GOT3 (cell line): ENCODE measurements at regions not wholly inside any gene's neighbourhood (a gene's known extent, or its start where the extent isn't known, plus 50 kb on each side); places are given as distances from the start of the nearest gene placed in this dataset.

Experiments used
- DNase-seq: peaks from one replicate; lab custom pipeline; 2025; ENCODE audit warnings: mixed read lengths; lab: John Stamatoyannopoulos, UW

DNA sequence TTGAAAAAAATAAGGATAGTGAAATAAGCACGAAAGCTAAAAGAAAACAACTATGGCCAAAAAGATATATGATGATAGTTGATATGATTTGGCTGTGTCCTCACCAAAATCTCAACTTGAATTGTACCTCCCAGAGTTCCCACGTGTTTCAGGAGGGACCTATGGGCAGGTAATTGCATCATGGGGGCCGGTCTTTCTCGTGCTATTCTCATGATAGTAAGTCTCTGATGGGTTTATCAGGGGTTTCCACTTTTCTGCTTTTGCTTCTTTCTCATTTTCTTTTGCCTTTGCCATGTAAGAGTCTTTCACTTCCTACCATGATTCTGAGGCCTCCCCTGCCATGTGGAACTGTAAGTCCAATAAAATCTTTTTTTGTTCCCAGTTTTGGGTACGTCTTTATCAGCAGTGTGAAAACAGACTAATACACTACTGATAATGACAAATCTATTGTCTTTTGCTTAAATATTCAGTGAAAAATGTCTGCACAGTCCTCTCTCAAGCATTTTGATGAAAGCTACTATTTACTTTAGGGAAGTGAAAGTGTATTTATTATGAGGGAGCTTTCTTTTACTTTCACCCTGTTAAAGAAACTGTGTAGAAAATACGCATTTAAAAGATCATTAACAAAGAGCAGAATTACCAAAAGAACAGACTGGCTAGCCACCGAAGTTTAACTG, 389.1 kb downstream of the HTR1B start:
- DNase-seq = no peak

DNA sequence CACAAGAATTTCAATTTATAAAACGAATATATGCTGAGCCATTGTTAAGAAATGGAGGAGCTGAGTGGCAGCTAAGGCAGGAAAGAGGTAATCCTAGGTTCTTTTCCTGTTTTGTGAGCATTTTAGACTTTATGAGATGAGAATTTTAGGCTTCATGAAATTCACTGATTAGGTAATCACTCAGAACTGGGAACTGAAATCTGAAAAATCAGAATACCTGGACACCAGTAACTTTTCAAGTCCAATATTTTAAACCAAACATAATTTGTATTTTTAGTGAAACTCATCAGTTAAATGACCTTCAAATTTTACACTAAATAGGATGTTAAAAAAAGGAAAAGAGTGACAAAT, 389.9 kb downstream of the HTR1B start:
- DNase-seq = no peak

DNA sequence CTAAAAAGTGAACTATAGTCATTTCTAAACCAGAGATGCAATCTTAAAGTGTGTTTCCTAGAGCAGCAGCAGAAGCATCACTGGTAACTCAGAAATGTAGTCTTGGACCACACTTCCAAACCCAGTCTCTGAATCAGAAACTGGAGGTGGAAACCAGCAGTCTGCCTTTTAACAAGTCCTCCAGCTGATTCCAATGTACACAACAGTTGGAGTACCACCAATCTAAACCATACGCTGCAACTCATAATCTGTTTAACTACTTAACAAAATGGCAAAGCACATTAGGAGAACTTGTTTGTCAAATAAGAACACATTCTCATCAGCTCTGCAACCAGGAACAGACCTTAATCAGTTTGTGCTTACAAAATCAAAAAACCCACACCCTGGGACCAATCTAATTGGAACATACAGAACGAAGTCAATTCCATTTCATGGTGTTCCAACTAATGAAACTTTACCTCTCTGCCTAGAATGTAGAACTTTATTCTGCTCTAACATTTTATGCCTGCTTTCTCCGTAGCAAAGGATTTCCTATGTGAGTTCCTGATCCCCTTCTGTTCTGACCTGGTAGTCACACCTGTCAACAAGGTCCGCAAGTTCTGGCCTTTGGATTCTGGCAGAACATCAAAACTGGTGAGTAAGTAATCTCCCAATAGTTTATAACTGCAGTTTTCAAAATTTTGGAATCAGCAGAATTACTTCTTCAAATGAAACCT, 390.4 kb downstream of the HTR1B start:
- no peak for DNase-seq

DNA sequence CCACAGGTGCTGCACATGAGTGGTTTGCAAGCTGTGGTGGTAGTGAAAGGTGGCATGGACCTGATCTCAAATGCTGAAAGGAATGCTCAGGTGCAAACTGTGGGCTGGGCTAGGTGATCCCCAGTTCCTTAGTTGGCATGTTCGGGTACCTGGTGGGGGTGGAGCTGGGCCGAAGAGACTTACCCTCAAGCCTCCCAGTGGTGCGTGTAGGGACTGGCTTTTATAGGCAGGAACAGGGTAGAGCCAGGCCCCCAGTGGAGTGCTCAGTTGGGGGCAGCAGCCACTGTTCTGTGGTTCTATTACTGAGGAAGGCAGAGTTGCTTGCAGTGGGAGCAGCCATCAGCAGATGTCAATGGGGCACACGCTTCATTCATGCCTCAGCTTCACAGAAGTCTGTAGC, 399.8 kb downstream of the HTR1B start:
- no peak for DNase-seq

DNA sequence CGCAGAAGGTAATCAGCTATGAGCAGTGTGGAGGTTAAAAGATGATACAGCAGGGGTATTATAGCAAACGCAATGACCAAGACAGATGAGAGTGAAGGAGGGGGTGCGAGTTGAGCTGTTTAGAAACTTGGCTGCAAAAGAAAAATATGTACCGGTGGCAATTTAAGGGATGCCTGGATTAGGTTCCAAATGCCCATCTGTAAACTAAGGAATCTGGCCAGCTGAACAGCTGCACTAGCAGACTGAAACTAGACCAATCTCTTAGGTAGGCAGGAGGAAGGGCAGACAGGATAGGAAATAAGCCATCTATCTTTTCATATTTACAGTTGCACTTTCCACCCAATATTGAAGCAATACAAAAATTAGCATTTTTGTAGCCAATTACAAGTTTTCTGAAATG, 407.6 kb downstream of the HTR1B start:
- DNase-seq = no peak

DNA sequence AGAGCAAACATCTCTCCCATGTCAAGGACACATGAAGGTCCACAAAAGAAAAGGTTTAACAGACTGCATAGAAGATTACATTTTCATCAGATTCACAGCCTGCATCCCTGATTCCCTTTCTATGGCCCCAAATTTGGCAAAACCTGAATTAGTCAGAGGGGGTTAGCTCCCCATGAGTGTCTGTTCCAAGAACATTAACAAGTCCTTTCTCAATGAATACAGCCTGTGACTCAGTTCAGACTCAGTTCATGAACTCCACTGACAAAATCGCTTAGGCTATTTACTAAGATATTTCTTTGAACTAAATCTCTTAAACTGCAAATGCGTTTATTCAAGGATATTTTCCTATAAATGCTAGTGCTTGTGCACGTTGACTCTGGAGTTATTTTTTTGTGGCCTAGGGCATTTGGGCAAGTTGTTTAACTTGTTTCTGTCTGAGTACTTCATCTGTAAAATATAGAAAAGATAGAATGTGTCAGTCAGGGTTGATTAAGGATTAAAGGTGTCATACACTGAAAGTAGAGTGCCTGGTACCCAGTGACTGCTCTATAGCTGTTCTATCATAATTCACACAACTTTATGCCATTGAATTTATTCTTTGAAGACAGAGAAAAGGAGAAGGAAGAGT, 422.6 kb downstream of the HTR1B start:
- DNase-seq = no peak

DNA sequence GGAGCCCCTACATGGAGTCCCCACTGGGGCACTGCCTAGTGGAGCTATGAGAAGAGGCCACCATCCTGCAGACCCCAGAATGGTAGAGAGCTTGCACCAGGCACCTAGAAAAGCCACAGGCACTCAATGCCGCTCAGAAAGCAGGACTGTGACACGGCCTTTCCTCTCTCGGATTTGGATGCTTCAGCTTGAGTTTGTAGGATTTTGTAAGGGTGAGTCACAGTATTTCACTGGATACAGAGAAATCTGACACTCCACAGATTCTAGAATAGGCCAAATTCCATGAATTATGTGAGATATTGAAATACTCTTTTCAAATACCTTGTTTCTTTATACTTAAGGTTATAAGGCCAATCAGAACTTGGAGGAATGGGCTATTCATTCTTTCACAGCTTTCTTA, 424.5 kb downstream of the HTR1B start:
- DNase-seq = no peak

DNA sequence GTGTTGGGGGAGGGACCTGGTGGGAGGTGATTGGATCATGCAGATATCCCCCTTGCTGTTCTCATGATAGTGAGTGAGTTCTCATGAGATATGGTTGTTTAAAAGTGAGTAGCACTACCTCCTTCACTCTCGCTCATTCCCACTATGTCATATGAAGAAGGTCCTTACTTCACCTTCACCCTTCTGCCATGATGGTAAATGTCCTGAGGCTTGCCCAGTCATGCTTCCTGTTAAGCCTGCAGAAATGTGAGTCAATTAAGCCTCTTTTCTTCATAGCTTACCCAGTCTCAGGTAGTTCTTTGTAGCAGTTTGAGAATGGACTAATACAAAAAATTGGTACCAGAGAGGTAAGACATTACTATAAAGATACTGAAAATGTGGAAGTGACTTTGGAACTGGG, 425.9 kb downstream of the HTR1B start:
- DNase-seq = no peak

DNA sequence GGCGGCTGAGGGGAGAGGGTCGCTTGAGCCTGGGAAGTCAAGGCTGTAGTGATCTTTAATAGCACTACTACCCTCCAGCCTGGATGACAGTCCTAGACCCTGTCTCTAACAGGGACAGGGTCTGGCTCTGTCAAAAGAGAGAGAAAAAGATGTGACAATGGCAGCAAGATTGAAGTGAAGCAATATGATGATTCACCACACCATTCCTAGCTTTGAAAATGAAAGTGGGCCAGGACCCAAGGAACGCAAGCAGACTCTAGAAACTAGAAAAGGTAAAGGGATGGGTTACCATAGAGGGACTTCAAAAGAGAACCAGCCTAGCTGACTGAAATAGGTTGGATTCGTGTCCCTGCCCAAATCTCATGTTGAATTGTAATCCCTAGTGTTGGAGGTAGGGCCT, 426.9 kb downstream of the HTR1B start:
- DNase-seq = no peak

DNA sequence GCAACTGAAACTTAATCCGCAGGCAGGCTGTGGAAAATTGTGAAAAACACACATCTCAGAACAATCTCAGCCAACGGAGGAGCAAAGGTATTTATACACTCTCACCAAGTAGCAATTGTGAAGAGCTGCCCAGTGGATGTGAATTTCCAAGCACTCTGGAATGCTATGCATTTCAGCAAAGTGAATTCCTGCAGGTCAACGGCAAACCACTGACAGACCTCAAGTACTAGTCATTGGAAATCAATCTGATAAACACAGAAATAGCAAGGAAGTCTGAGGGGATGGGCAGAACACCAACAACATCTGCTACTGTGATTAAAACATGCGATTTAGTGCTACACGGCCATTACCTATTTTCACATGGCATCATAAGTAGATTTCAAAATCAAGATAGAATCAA, 429.1 kb downstream of the HTR1B start:
- DNase-seq = no peak

DNA sequence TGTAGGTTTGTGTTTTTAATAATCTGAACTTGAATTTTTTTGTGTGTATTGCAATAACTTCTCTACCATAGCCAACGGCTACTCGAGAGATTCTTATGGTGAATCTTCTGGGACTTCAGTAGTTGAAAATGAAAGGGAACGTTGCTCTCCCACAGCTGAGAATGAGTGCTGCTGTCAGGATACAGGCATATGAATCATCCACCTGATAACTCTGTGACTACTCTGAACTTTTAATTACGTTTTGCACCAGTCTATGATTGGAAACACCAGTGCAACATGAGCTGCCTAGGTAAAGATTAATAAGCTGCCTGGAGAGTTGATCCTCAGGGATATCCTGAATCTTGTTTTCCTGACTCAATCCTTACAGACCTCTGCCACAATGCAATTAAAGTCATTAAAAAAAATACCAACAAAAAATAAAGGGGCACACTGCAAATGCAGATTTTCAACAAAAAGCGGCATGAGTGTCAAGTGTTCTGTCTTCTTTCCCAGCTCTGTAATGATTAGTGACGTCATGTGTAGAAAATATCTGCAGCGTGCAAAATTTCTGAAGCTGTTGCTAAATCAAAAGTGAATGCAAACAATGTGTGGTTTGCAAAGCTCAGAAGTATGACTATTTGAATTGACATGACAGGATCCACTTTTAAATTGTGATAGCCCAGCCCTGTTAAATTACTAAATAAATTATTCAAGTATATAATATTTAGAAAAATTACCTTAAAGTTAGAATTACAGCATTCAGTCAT, 432.2 kb downstream of the HTR1B start:
- no peak for DNase-seq

DNA sequence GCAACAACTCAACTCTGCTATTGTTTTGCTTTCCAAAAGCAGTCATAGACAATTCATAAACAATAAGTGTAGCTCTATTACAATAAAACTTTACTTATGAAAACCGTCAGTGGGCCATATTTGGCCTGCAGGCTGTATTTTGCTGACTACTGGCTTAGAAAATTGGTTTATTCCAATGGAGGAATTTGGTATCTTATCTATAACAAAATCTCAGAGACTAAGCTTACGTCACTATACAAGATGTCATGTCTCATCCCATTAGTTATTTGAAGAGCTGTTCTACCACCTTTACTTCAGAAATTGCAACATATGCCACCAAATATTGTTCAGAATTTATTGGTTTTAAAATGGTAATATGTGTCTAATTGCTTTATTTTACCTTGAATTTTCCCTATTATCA, 436.9 kb downstream of the HTR1B start:
- no peak for DNase-seq

DNA sequence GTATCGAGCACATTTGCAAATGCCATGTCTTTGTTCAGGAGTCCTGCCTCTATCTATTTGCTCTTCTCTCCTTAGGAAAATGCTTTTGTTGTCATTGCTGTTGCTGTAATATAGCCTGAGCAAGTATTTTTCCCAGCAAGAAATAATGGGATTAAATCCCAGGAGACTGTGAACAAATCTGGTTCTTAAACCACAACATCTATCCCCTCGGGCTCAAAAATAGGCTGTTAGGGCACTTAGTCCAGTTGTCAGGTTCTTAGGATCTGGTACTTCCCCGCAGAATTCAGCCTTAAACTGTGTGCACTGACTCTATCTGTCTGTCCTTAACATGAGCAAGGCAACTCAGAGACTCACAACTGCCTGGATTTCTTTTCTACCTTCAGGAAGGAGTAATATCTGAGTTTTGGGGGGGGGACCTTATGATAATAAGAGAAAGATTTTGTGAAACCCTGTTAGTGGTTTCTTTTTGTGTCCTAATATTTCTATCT, 437.5 kb downstream of the HTR1B start:
- DNase-seq = no peak

DNA sequence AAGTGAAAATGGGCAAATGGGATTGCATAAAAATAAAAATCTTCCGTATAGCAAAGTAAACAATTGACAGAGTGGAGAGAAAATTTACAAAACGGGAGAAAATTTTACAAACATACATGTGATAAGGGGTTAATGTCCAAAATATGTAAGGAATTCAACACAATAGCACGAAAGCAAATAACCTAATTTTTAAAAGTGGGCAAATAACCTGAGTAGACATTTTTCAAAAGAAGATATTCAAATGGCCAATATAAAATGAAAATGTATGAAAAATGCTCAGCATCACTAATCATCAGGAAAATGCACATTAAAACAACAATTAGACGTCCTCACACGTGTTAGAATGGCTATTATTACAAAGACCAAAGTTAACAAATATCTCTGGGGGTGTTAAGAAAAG, 441.5 kb downstream of the HTR1B start:
- no peak for DNase-seq

DNA sequence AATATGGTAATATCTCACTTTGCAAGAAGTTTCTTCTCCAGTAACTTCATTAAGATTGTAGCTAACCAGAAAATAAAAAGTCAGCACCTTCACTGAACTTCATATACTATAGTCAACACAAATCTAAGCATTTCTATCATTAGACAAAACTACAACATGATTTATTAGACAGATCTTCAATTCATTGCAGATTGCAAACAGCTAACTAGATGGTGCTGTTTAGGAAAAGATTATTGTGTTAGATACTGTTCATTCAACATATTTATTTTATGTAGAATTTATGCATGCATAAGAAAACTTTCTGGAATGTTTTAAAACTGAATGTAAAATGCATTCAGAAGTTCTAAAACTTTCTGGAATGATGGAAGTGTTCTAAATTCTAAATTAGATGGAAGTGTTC, 442.1 kb downstream of the HTR1B start:
- DNase-seq = no peak

DNA sequence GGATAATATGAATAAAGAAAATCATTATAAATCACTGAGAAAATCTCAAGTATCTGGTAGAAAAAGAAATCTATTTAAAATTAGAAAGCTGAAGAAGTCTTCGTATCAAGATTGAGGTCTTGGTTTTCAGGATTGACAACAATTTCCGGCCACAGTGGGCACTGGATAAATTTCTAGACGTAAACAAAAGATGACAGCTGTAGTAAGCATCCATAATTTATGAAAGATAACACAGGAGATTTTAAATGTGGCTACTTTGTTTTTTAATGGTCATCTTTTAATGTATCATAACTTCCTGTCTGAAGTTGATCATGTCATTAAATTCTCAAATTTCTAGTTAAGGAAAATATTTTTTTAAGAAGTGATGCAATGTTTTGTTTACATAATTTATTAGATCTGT, 444.2 kb downstream of the HTR1B start:
- DNase-seq = no peak

DNA sequence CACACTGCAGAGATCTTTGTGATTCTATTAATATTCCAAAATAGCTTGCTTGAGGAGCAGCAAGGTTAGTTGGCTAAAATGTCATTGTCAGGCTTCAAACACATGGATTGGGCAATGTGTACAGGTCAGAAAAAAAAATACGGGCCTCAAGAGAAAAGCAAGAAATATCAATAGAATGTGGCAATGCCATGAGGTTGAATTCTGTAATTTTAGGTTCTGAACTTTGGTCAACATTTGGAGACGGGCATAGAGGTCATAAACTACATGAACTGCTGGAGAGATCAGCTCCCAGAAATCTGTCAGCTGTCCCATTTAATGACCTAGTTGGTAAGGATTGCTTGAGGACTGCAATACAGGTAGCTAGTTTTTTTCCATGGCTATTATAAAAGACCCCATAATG, 445.8 kb downstream of the HTR1B start:
- DNase-seq = no peak

DNA sequence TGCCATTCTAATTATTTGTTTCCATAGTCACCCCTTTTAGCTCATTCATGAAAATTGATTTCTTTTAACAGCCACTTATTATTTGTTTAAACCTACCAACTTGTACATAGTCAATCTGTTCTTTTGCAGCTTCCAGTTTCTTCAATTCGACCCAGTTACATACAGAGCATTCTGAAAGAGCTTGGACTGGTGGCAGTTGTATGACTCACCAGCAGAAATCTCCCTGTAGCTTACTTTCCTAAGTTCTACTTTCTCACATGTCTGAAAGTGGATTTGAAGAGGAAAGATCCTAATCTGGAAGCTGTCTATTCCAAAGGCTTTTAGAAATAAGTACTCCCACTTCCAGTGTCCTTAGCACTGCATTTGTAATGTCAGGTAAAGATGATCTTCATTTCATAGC, 447.9 kb downstream of the HTR1B start:
- no peak for DNase-seq

DNA sequence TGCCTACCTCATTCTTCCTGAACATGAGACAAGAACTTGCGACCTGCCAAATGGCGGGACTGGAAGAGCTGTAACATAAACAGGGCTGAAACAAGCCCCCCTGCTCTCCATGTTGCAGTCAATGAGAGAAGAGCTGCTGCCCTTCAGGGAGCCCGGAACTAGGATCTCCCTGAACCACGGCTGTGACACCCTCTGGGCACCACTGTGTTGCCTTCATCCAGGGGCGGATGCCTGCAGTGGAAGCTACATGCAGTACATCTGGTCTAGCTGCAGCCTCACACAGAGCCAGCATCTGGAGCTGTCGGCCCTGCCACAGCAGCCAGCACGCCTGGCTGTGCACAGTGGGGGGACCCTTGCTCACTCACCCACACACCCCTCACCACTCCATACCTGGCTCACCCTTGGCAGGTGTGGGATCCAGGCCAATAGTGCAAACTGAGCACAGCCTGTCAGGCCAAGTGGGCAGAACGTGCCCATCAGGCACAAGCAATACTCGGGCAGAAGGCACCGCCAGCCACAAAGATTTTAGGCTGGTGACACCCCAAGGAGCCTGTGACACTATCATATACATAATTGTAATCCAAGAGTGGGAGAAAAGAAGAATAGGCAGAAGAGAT, 451.3 kb downstream of the HTR1B start:
- DNase-seq = no peak

DNA sequence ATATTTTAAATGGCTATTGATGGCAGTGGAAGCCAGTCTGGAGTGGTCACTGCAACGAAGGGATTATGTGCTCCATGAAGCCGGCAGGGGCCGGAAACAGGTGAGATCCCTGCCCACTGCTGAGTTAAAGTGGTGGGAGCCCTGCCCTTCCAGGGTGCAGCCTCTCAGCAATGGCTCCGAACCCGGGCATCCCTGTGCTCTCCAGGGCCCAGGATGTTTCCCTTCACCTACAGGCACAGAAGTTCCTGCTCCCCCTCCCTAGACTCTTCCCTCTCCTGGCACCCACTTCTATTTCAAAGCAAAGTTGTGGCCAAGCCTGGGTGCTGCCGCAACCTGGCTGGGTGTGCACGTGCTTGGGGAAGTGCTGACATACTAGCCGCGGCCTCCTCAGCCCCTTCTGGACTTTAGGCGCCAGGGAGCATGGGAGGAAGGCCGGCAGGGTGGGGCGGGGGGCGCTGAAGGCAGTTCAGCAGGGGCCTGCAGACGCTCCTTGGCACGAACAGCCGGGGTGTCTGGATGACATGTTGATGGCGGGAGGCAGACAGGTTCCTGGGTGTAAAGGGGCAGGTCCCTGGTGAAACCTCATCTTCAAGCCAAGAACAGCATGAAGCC, 452.3 kb downstream of the HTR1B start:
- DNase-seq = no peak

DNA sequence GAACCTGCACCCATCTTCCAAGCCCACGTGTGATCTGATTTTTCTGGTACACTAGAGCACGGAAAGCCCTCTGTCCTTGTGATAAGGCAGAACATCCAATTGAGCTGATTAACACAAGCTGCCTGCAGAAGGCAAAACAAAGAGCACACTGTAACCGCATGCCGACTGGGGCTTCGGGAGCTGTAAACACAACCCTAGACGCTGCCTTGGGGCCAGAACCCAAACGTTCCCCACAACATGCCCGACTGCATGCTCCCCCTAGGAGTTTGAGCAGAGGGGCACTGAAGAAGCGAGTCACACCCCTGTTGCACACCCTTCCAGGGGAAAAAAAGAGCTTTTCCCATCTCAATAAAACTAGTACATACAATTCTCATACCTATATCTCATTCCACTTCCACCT, 470.7 kb downstream of the HTR1B start:
- DNase-seq = no peak

DNA sequence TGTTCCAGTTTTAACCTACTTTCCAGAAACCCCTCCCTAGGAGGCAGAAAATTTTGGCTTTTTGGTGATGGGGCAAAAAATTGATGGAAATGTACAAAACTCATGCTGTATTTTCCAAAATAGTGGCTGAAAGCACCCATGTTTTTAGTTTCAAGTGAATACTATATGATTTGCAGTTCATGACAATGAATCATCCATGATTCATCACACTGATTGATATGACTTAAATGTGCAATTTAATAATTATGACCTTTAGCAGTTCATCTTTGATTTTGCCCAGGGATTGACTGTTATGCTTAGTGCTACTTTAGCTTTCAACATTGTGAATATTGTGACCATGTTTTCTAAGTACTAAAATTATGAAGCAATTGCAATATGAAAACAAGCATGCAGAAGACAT, 478.7 kb downstream of the HTR1B start:
- no peak for DNase-seq
